MCF 10A (cell line): ENCODE measurements at regions not wholly inside any gene's neighbourhood (a gene's known extent, or its start where the extent isn't known, plus 50 kb on each side); places are given as distances from the start of the nearest gene placed in this dataset.

Source experiments
- BruUV-seq: library from RNA; stranded (reverse); fragments of 400-500 nt; replicated peaks from 2 replicates; lab custom pipeline; 2021; lab: Mats Ljungman, UMichigan
- CTCF ChIA-PET: fragments of 300-600 bp; sonication (Branson Sonifier 250); formaldehyde crosslinking; extraction: SDS; loops from one replicate; lab custom pipeline; 2021; ENCODE audit warnings: antibody characterized with exemption, inconsistent platforms; lab: Yijun Ruan, JAX
- POLR2A ChIA-PET: fragments of 300-600, 350-650 bp; sonication (Branson Sonifier 250); formaldehyde crosslinking; extraction: SDS; loops from one replicate; lab custom pipeline; 2020; ENCODE audit warnings: antibody characterized with exemption, inconsistent platforms; lab: Yijun Ruan, JAX
- DNase-seq: peaks from one replicate; pipeline ENCODE4 v3.0.0-alpha.2; 2018; ENCODE audit not compliant: unreplicated experiment
- H3K27ac Mint-ChIP-seq: one replicate; pipeline ENCODE4 v1.8.0; 2022; ENCODE audit warnings: mild to moderate bottlenecking, low read depth, mixed read lengths; ENCODE audit not compliant: unreplicated experiment
- H3K27me3 Mint-ChIP-seq: one replicate; pipeline ENCODE4 v1.8.0; 2022; ENCODE audit warnings: mixed read lengths; ENCODE audit not compliant: insufficient read depth, unreplicated experiment
- H3K36me3 Mint-ChIP-seq: one replicate; pipeline ENCODE4 v1.8.0; 2022; ENCODE audit warnings: mild to moderate bottlenecking, moderate library complexity, mixed read lengths; ENCODE audit not compliant: insufficient read depth, unreplicated experiment
- H3K4me1 Mint-ChIP-seq: one replicate; pipeline ENCODE4 v1.8.0; 2022; ENCODE audit warnings: mixed read lengths; ENCODE audit not compliant: insufficient read depth, unreplicated experiment
- H3K4me3 Mint-ChIP-seq: one replicate; pipeline ENCODE4 v1.8.0; 2022; ENCODE audit warnings: mild to moderate bottlenecking, moderate library complexity, mixed read lengths; ENCODE audit not compliant: unreplicated experiment
- H3K9me3 Mint-ChIP-seq: one replicate; pipeline ENCODE4 v1.8.0; 2022; ENCODE audit warnings: mixed read lengths; ENCODE audit not compliant: unreplicated experiment
- CTCF ChIP-seq: fragments of 200-600 bp; IDR thresholded peaks from one replicate; pipeline ENCODE4 v1.8.0; 2022; ENCODE audit warnings: antibody characterized with exemption, mild to moderate bottlenecking; ENCODE audit not compliant: unreplicated experiment
- intact Hi-C: fragments of 100-400 bp; cut with micrococcal nuclease; formaldehyde crosslinking; loops from 2 replicates; pipeline ENCODE4 v1.14.1; 2022

DNA sequence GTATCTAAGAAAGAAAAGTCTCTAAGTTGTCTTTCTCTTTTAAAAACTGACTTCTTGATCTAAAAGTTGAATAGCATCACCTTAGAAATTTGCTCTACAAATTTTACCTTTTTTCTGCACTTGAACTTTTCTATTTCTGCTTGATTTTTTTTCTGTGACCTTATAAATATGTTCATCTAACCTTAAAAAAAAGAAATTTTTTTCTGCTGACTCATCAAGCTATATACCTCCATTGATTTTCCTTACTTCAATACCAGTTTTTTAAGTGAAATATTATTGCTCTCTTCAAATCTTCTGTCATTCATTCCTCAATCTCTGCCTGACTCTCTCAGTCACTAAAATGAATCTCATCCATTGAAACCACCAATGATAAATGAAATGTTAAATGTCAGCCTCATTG is 910.1 kb downstream of the GALC start:
- intact Hi-C loops: no loop called here
- no peak for DNase-seq
- H3K27me3 Mint-ChIP-seq: no peaks in the 10 kb centered on the region
- peaks cover 14% of the 10 kb centered on the region for H3K9me3 Mint-ChIP-seq
- no peak overlapping the region for H3K4me3 Mint-ChIP-seq
- TF ChIP-seq CTCF: no peak
- ChIA-PET POLR2A (no interaction called here), CTCF (interaction anchor here (0.7 kb wide), 1 partner anchor 13 kb away, joined by 3 read pairs; no protein-coding TSS in a partner anchor)
- no peaks in the 10 kb centered on the region for H3K36me3 Mint-ChIP-seq
- no peaks in the 10 kb centered on the region for H3K4me1 Mint-ChIP-seq
- H3K27ac Mint-ChIP-seq: no peak overlapping the region
- no TSS peak for BruUV-seq

DNA sequence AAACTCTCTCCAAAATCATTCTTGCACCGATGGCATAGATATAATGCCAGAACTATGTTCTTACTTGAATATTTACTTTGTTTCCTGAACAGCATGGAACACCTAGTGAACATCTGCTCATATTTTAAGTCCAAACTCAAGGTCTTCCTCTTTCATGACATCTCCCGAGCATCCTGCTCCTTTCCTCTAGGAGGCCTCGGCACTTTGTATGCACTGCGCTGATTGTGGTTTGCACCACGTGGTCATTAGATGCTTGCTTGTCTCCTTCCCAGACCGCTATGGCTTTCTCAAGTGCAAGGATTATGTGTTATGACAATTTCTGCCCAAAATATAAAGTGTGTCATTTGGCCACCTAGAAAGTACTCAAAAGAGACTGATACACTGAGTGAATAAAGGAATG is 912.0 kb downstream of the GALC start:
- CTCF ChIA-PET: interaction anchor here (0.5 to 1.4 kb wide), 4 partner anchors 39 to 1128 kb away, joined by 3 to 4 read pairs (median 3); no protein-coding TSS in a partner anchor
- POLR2A ChIA-PET: interaction anchor here (1.2 kb wide), 1 partner anchor 12 kb away, joined by 4 read pairs; no protein-coding TSS in a partner anchor
- no peak for TF ChIP-seq CTCF
- intact Hi-C loops: no loop called here
- Mint-ChIP-seq H3K4me3 (no peak overlapping the region), H3K27ac (no peak overlapping the region), H3K4me1 (peaks cover 3% of the 10 kb centered on the region), H3K27me3 (no peaks in the 10 kb centered on the region), H3K9me3 (peaks cover 14% of the 10 kb centered on the region), H3K36me3 (no peaks in the 10 kb centered on the region)
- no peak for DNase-seq
- BruUV-seq: no TSS peak

GRCh38 chr14:87080146-87080545 is 912.8 kb downstream of the GALC start:
- Mint-ChIP-seq H3K9me3 (peaks cover 20% of the 10 kb centered on the region), H3K4me3 (no peak overlapping the region), H3K27me3 (no peaks in the 10 kb centered on the region), H3K36me3 (no peaks in the 10 kb centered on the region), H3K27ac (no peak overlapping the region), H3K4me1 (peaks cover 4% of the 10 kb centered on the region)
- BruUV-seq: no TSS peak
- POLR2A ChIA-PET: no interaction called here
- TF ChIP-seq CTCF: no peak
- CTCF ChIA-PET: interaction anchor here (0.5 to 1.4 kb wide), 2 partner anchors 11 to 536 kb away, joined by 3 read pairs; no protein-coding TSS in a partner anchor
- intact Hi-C loops: no loop called here
- DNase-seq: no peak

DNA sequence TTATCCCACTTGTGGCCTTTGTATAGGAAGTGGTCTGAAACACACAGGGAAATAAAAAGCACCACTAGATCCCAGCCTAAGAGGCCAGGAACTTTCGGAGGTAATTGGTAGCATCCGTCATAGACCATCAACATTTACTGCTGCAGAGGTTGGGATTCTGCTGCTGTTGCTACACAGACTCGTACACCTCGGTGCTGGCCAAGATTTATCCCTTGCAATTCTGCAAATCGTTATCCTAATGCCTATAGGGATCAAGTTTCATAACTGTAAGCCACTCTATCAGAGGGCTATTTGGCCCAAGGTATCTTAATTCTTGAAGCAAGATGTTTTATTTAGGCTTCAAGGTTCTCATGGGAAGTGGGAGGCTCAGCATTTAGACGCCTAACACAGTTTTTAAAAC is 913.6 kb downstream of the GALC start:
- Mint-ChIP-seq H3K4me3 (no peak overlapping the region), H3K27me3 (no peaks in the 10 kb centered on the region), H3K36me3 (no peaks in the 10 kb centered on the region), H3K9me3 (peaks cover 21% of the 10 kb centered on the region), H3K27ac (no peak overlapping the region), H3K4me1 (peaks cover 4% of the 10 kb centered on the region)
- ChIA-PET CTCF (no interaction called here), POLR2A (no interaction called here)
- no TSS peak for BruUV-seq
- TF ChIP-seq CTCF: no peak
- intact Hi-C loops: no loop called here
- DNase-seq: no peak
